ENCODE measurements at regions not wholly inside any gene's neighbourhood (a gene's known extent, or its start where the extent isn't known, plus 50 kb on each side); places are given as distances from the start of the nearest gene placed in this dataset.

DNA sequence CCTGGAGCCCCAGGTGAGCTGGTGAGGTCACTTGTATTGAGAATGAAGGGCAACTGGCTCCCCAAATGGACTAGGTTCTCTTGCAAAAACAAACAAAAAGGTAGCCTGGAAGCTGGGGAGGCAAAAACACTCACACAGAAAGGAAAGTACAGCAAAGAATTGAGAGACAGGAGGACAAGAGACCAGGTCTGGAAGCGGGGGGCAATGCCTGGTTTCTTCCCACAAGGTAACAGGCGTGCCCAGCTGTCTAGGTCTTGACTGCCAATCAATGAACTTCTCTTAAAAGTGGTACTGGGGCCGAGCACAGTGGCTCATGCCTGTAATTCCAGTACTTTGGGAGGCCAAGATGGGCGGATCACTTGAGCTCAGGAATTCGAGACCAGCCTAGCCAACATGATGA is 356.4 kb upstream of the TSHZ3 start:
- H2AK9ac ChIP-seq (replicated peaks; ENCODE audit: low read depth, low read length, poor library complexity): no peak overlapping the region
- BruUV-seq (replicated peaks): no TSS peak
- H4K5ac ChIP-seq (ENCODE audit: low read depth, low read length): no peak overlapping the region
- ATAC-seq (ENCODE audit: low read depth): no peak
- no peak overlapping the region for H3K18ac ChIP-seq (ENCODE audit: low read depth, low read length)
- H4K91ac ChIP-seq (ENCODE audit: insufficient read depth, low read depth, low read length): no peak overlapping the region
- no peak overlapping the region for H3K56ac ChIP-seq (ENCODE audit: extremely low read depth, insufficient read depth, low read length)
- DNase-seq: no peak
- H3K4me2 ChIP-seq (ENCODE audit: low read depth, low read length): no peak overlapping the region
- H4K20me1 ChIP-seq (ENCODE audit: insufficient read depth, low read length): no peaks in the 10 kb centered on the region
- no peak overlapping the region for H3K27ac ChIP-seq (ENCODE audit: insufficient read depth, low read length)
- TF ChIP-seq MXI1 (IDR thresholded peaks at IDR 0.05; ENCODE audit: borderline replicate concordance, low read depth, low read length): no peak
- no peaks in the 10 kb centered on the region for H3K9me1 ChIP-seq (ENCODE audit: insufficient read depth, low read length)
- no peak overlapping the region for H3K4ac ChIP-seq (ENCODE audit: low read depth, low read length)
- H3K4me3 ChIP-seq (ENCODE audit: insufficient read depth, low read depth, low read length): no peak overlapping the region
- in situ Hi-C loops (cut with MboI; ENCODE audit: low sequenced_read_pairs): no loop called here
- no peak overlapping the region for H2BK15ac ChIP-seq (ENCODE audit: low read depth, low read length)
- no peaks in the 10 kb centered on the region for H3K9me3 ChIP-seq (ENCODE audit: control insufficient read depth, insufficient read depth, low read length)
- no peak overlapping the region for H2BK20ac ChIP-seq (ENCODE audit: low read depth, low read length)
- H4K8ac ChIP-seq (ENCODE audit: low read depth in 2 of 2, low read length in 2 of 2): no peak overlapping the region
- H3K23ac ChIP-seq (ENCODE audit: low read depth, low read length): no peak overlapping the region
- H3K36me3 ChIP-seq (ENCODE audit: control insufficient read depth, insufficient read depth, low read length): no peaks in the 10 kb centered on the region
- dilution Hi-C loops (cut with HindIII; ENCODE audit: low sequenced_read_pairs, unreplicated experiment): no loop called here
- CTCF ChIA-PET: interaction anchor here (0.6 kb wide), 1 partner anchor 125 kb away, joined by 3 read pairs; no protein-coding TSS in a partner anchor
- H3K79me1 ChIP-seq (ENCODE audit: low read depth in 1 of 2, low read length in 2 of 2): no peaks in the 10 kb centered on the region
- H2BK120ac ChIP-seq (ENCODE audit: low read depth, low read length): no peak overlapping the region
- WGBS, 2 experiments (ENCODE audit: extremely low coverage in 2 of 2, insufficient read length in 1 of 2): 39% methylated on average over 3 of the region's 5 CpGs; no CpG with 5 or more reads in 1 of the 2 experiments
- no peaks in the 10 kb centered on the region; the same call in 1 of the 2 replicates for H3K27me3 ChIP-seq (ENCODE audit: control insufficient read depth, insufficient read depth, low read length)
- H3K4me1 ChIP-seq (ENCODE audit: control insufficient read depth, insufficient read depth, low read length): no peaks in the 10 kb centered on the region
- H3K9ac ChIP-seq (ENCODE audit: low read depth, low read length): no peak overlapping the region
- H2BK5ac ChIP-seq (ENCODE audit: low read depth, low read length, poor library complexity, severe bottlenecking): no peak overlapping the region
- no peak overlapping the region for H2AFZ ChIP-seq (replicated peaks; ENCODE audit: low read length, poor library complexity)
- intact Hi-C loops (cut with micrococcal nuclease): no loop called here
- POLR2A ChIA-PET (ENCODE audit: unreplicated experiment): no interaction called here
- H3K14ac ChIP-seq (replicated peaks; ENCODE audit: low read depth, low read length): no peak overlapping the region
- no peak overlapping the region for H2AK5ac ChIP-seq (ENCODE audit: low read depth, low read length)

Measured in IMR-90 (cell line).